Gastroesophageal sphincter (tissue), 4 donors: ENCODE measurements at regions not wholly inside any gene's neighbourhood (a gene's known extent, or its start where the extent isn't known, plus 50 kb on each side); places are given as distances from the start of the nearest gene placed in this dataset.

Experiments used
- ATAC-seq: fragments of 150-250 bp; one replicate; pipeline ENCODE4 v1.9.1; 2016; ENCODE audit warnings: mild to moderate bottlenecking, moderate library complexity
- H3K27ac ChIP-seq, 4 donors: fragments of 200-600 bp; sonication (generic) in 3 of 4; 1 replicate in 3 of 4; 2 replicates in 1 of 4; pipeline ENCODE4 v1.5.1; 2016 to 2019
- H3K27me3 ChIP-seq: fragments of 200-600 bp; sonication (generic); one replicate; pipeline ENCODE4 v1.5.1; 2019
- H3K36me3 ChIP-seq, 2 donors: fragments of 200-600 bp; sonication (generic); one replicate each; pipeline ENCODE4 v1.5.1; 2019; ENCODE audit warnings: control low read depth in 1 of 2
- H3K4me1 ChIP-seq, 3 donors: fragments of 200-600 bp; sonication (generic); 1 replicate in 2 of 3; 2 replicates in 1 of 3; pipeline ENCODE4 v1.5.1; 2016 to 2019; ENCODE audit warnings: control low read depth in 2 of 3
- H3K4me3 ChIP-seq, 2 donors: fragments of 200-600 bp; sonication (generic); one replicate each; pipeline ENCODE4 v1.5.1; 2019; ENCODE audit warnings: mild to moderate bottlenecking in 1 of 2, moderate library complexity in 1 of 2
- H3K9me3 ChIP-seq, 3 donors: fragments of 200-600 bp; sonication (generic); one replicate each; pipeline ENCODE4 v1.5.1; 2017 to 2019; ENCODE audit warnings: control low read depth in 2 of 3
- EP300 ChIP-seq: sonication (generic); formaldehyde crosslinking; IDR thresholded peaks from one replicate; pipeline ENCODE4 v1.6.1; 2017; ENCODE audit warnings: antibody characterized with exemption, mild to moderate bottlenecking
- POLR2A ChIP-seq, 2 donors: fragments of 450-650 bp; IDR thresholded peaks; one replicate each; pipeline ENCODE4 v1.6.1; 2017; ENCODE audit warnings: antibody characterized with exemption in 2 of 2, mild to moderate bottlenecking in 2 of 2, moderate library complexity in 1 of 2
- POLR2AphosphoS5 ChIP-seq: sonication (generic); formaldehyde crosslinking; IDR thresholded peaks from one replicate; pipeline ENCODE4 v1.6.1; 2017; ENCODE audit warnings: antibody characterized with exemption
- whole genome bisulfite sequencing, 2 donors: methylation state at CpG; one replicate each; pipeline ENCODE4 v1.1.5; 2018; ENCODE audit warnings: low coverage in 1 of 2; 5-methylcytosine and 5-hydroxymethylcytosine counted together
- TF ChIP-seq, protein P1 (sequence below), 4 experiments: fragments of 200-600 bp in 2 of 4; fragments of 450-650 bp in 2 of 4; sonication (generic) in 1 of 4; IDR thresholded peaks; one replicate each; pipeline ENCODE4 v1.5.1; 2017 to 2019; ENCODE audit warnings: antibody characterized with exemption in 4 of 4, mild to moderate bottlenecking in 2 of 4, moderate library complexity in 2 of 4

DNA sequence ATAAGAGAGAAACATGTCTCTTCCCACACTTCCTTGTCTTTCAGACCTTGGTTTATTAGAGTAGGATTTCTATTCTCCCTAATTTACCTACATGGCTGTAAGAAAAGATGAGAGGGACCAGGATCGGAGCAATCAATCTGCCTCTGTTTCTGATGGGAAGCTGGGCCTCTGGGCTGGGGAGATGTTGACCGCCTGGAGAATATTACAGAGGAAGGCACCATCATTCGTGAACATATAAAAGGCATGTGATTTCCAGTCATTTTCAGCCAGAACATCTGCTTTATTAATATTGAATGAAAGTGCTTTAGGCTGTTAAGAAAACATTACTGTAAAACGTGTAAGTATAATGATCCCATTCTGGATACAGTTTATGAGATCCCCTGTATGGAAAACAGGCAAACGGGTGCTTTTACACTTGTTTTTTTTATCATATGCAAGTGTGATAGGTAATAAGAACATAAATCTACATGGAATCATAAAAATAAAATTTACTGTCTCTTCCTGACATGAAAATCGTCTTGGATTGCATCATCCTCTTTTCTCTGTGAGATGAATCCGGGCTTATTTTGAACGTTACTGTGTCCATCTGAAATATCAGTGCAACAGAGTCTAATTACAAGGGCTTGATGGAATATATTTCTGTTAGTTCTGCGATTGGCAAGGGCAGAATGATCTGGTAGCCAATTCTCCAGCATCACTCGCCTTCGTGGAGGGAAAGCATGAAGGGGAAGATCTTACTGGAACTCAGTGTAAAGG, 94.5 kb upstream of the BAIAP2L1 start:
- no peaks in the 10 kb centered on the region for H3K36me3 ChIP-seq
- H3K4me1 ChIP-seq, result no peaks in the 10 kb centered on the region
- WGBS, 2 donors, result 78 to 79% methylated on average over 10 to 11 of the region's 11 CpGs
- TF ChIP-seq, protein P1, sequence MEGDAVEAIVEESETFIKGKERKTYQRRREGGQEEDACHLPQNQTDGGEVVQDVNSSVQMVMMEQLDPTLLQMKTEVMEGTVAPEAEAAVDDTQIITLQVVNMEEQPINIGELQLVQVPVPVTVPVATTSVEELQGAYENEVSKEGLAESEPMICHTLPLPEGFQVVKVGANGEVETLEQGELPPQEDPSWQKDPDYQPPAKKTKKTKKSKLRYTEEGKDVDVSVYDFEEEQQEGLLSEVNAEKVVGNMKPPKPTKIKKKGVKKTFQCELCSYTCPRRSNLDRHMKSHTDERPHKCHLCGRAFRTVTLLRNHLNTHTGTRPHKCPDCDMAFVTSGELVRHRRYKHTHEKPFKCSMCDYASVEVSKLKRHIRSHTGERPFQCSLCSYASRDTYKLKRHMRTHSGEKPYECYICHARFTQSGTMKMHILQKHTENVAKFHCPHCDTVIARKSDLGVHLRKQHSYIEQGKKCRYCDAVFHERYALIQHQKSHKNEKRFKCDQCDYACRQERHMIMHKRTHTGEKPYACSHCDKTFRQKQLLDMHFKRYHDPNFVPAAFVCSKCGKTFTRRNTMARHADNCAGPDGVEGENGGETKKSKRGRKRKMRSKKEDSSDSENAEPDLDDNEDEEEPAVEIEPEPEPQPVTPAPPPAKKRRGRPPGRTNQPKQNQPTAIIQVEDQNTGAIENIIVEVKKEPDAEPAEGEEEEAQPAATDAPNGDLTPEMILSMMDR (IDR thresholded peaks at IDR 0.05), result no peak
- TF ChIP-seq POLR2AphosphoS5, result no peak
- no peak for TF ChIP-seq EP300
- TF ChIP-seq POLR2A (IDR thresholded peaks at IDR 0.05), result no peak
- no peak for ATAC-seq
- H3K4me3 ChIP-seq, result no peak overlapping the region
- H3K9me3 ChIP-seq, result peaks cover 0 to 44% (median 0%) of the 10 kb centered on the region in 3 donors
- no peak overlapping the region for H3K27ac ChIP-seq
- H3K27me3 ChIP-seq, result peaks cover 17% of the 10 kb centered on the region

DNA sequence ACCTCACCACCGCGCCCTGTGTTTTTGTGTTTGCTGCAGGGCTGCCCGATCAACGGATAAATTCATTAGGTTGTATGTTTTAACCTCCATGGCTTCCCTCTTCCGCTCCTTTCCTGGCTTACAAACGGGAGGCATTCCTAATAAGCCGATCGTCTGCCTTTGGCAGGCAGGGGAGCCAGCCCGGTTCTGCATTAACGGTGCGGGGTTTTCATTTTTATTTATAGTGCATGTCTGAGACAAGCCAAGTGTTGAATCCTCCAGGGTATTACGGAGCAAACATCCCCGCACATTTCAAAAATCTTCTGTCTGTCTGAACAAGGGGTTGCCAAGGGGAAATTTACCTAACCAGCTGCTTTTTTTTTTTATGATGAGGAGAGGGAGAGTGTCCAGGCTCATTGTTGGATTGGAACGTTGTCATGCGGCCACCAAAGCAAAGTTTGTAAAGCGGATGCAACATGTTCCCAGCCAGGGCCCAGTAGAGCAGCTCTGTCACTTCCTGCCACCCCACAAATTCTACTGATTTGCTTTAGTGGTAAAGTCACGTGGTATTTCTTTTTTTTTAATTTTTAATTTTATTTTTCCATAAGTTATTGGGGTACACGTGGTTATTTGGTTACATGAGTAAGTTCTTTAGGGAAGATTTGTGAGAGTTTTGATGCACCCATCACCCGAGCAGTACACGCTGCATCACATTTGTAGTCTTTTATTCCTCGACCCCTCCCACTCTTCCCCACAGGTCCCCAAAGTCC, 92.3 kb upstream of the BAIAP2L1 start:
- Histone ChIP-seq H3K36me3 (no peaks in the 10 kb centered on the region), H3K4me1 (no peaks in the 10 kb centered on the region), H3K27me3 (peaks cover 8% of the 10 kb centered on the region), H3K27ac (no peak overlapping the region), H3K4me3 (no peak overlapping the region), H3K9me3 (peaks cover 0 to 29% (median 0%) of the 10 kb centered on the region in 3 donors)
- 68 to 83% methylated on average over 17 to 20 of the region's 21 CpGs for WGBS, 2 donors
- TF ChIP-seq POLR2A (IDR thresholded peaks at IDR 0.05) (no peak), POLR2AphosphoS5 (no peak), EP300 (no peak)
- TF ChIP-seq, protein P1 (IDR thresholded peaks at IDR 0.05), result no peak
- no peak for ATAC-seq

DNA sequence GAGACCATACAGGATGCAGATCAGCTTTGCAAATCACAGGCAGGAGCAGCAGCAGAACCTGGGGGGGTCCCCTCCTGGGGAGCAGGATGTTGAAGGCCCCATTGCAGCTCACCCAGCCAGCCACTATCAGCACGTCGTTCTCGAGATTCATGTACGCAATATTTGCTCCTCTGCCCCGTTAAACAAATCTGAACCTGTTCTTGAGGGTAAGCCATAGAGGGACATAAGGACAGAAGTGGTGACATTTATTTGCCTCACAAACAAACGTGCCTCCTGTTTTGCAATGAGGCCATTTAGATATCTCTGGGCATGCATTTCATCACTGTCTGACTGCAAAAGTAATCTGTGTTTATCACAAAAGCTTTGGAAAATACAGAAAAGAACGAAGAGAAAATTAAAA, 87.3 kb upstream of the BAIAP2L1 start:
- TF ChIP-seq POLR2A (IDR thresholded peaks at IDR 0.05), result no peak
- TF ChIP-seq EP300, result no peak
- TF ChIP-seq POLR2AphosphoS5, result no peak
- TF ChIP-seq, protein P1 (IDR thresholded peaks at IDR 0.05), result no peak
- no peak overlapping the region for H3K4me3 ChIP-seq
- no peak for ATAC-seq
- no peaks in the 10 kb centered on the region for H3K36me3 ChIP-seq
- H3K4me1 ChIP-seq, result no peaks in the 10 kb centered on the region
- no peaks in the 10 kb centered on the region for H3K9me3 ChIP-seq
- H3K27ac ChIP-seq, result no peak overlapping the region
- H3K27me3 ChIP-seq, result peaks cover 25% of the 10 kb centered on the region
- 48 to 51% methylated on average over 6 to 7 of the region's 7 CpGs for WGBS, 2 donors

DNA sequence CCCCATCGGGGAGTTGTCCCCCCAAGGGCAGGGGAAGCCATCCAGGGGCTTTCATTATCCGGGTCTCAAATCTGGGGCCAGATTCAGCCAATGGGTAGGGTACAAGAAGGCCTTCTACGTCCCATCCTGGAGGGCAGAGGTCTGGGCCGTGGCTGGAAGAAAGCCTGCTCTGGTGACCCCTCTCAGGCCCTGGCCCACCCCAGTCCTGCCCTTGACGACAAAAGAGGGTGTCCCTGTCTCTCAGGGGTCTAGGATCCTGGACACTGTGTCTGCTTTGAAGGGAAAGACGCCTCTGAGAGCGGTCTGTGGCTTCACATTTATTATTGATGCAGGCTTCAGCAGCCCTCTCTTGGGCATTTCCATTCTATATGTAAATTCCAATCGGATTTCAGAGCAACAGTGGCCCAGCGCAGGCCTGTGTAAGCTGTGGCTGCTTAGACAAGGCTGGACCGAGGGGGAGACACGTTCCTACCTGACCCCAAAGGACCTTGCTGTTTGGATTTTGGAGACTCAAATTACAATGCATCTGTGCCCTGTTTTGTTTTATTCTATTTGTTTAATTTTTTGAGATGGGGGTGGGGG, 83.2 kb upstream of the BAIAP2L1 start:
- Histone ChIP-seq H3K4me1 (no peaks in the 10 kb centered on the region), H3K9me3 (peaks cover 0 to 12% (median 0%) of the 10 kb centered on the region in 3 donors), H3K4me3 (no peak overlapping the region), H3K36me3 (no peaks in the 10 kb centered on the region), H3K27ac (no peak overlapping the region), H3K27me3 (peaks cover 23% of the 10 kb centered on the region)
- no peak for ATAC-seq
- TF ChIP-seq POLR2AphosphoS5, result no peak
- TF ChIP-seq EP300, result no peak
- TF ChIP-seq, protein P1 (IDR thresholded peaks at IDR 0.05), result no peak
- no peak for TF ChIP-seq POLR2A (IDR thresholded peaks at IDR 0.05)
- 48 to 70% methylated on average over 2 to 5 of the region's 11 CpGs for WGBS, 2 donors
